HepG2 (cell line): ENCODE measurements at regions not wholly inside any gene's neighbourhood (a gene's known extent, or its start where the extent isn't known, plus 50 kb on each side); places are given as distances from the start of the nearest gene placed in this dataset.

Experiments
- ATAC-seq: fragments of 200-7000 bp; cut with Tn5 transposase; 3 replicates; pipeline ENCODE4 v1.9.1; 2020; ENCODE audit warnings: mild to moderate bottlenecking, moderate library complexity
- BruUV-seq: library from RNA; stranded (reverse); fragments of 400-500 nt; replicated peaks from 2 replicates; lab custom pipeline; 2021; lab: Mats Ljungman, UMichigan
- CTCF ChIA-PET: fragments of 300-600 bp; formaldehyde crosslinking; extraction: SDS; loops from one replicate; lab custom pipeline; 2021; ENCODE audit warnings: low total read pairs, inconsistent platforms, low intra/inter-chr PET ratio; lab: Yijun Ruan, JAX
- POLR2A ChIA-PET: fragments of 350-600 bp; sonication (Branson Sonifier 250); formaldehyde crosslinking; loops from one replicate; lab custom pipeline; 2020; ENCODE audit warnings: antibody characterized with exemption, inconsistent platforms; lab: Yijun Ruan, JAX
- DNase-seq: peaks from one replicate; pipeline ENCODE4 v3.0.0-alpha.2; 2015; ENCODE audit warnings: low spot score
- FAIRE-seq: peaks from 3 replicates; lab custom pipeline; 2011; peaks lifted over from hg19 to GRCh38; lab: Jason Lieb, UNC
- H2AFZ ChIP-seq: one replicate; pipeline ENCODE4 v1.6.1; 2011; ENCODE audit warnings: low read length, inconsistent platforms
- H3K27ac ChIP-seq: fragments of 300-600 bp; 3 replicates; pipeline ENCODE4 v1.8.0; 2011; ENCODE audit warnings: mixed run types, mild to moderate bottlenecking, mixed read lengths, low read length, inconsistent platforms; ENCODE audit not compliant: insufficient read depth; ENCODE audit errors: extremely low read length
- H3K27me3 ChIP-seq, 2 experiments: fragments of 200-600 bp in 1 of 2; 2 replicates in 1 of 2; 3 replicates in 1 of 2; pipeline versions ENCODE4 v1.6.0 to v1.8.0; 2011; ENCODE audit warnings: low read length in 2 of 2, mild to moderate bottlenecking in 2 of 2, moderate library complexity in 2 of 2, inconsistent platforms in 1 of 2; ENCODE audit not compliant: insufficient read depth in 2 of 2, control insufficient read depth in 1 of 2
- H3K36me3 ChIP-seq, 2 experiments: fragments of 200-600 bp in 1 of 2; replicated peaks in 1 of 2; 2 replicates in 1 of 2; 3 replicates in 1 of 2; pipeline versions ENCODE4 v1.5.1 to v1.8.0; 2011; ENCODE audit warnings: low read length in 2 of 2, inconsistent platforms in 1 of 2; ENCODE audit not compliant: insufficient read depth in 2 of 2, control insufficient read depth in 1 of 2
- H3K4me1 ChIP-seq: 2 replicates; pipeline ENCODE4 v1.5.1; 2012; ENCODE audit warnings: low read length, inconsistent platforms; ENCODE audit not compliant: insufficient read depth
- H3K4me2 ChIP-seq: 2 replicates; pipeline ENCODE4 v1.6.0; 2011; ENCODE audit warnings: low read depth, low read length, inconsistent platforms
- H3K4me3 ChIP-seq, 3 experiments: fragments of 200-600 bp in 1 of 3; sonication (generic), shearing (Covaris generic) in 1 of 3; replicated peaks in 1 of 3; 2 replicates each; pipeline ENCODE4 v1.5.1; 2011 to 2016; ENCODE audit warnings: low read length in 3 of 3, inconsistent platforms in 2 of 3, low read depth in 2 of 3, mild to moderate bottlenecking in 2 of 3, control low read depth in 1 of 3, mixed read lengths in 1 of 3; ENCODE audit not compliant: insufficient read depth in 1 of 3
- H3K79me2 ChIP-seq: one replicate; pipeline ENCODE4 v1.6.1; 2011; ENCODE audit warnings: low read length, inconsistent platforms; ENCODE audit not compliant: insufficient read depth
- H3K9ac ChIP-seq: 2 replicates; pipeline ENCODE4 v1.6.0; 2011; ENCODE audit warnings: mild to moderate bottlenecking, low read depth, low read length, inconsistent platforms; ENCODE audit not compliant: insufficient read depth
- H3K9me3 ChIP-seq: 2 replicates; pipeline ENCODE4 v1.5.1; 2012; ENCODE audit warnings: mild to moderate bottlenecking, low read length
- H4K20me1 ChIP-seq: 2 replicates; pipeline ENCODE4 v1.6.0; 2011; ENCODE audit warnings: inconsistent platforms, mild to moderate bottlenecking, low read length, moderate library complexity; ENCODE audit not compliant: insufficient read depth
- CC2D1A ChIP-seq: sonication (generic); formaldehyde crosslinking; IDR thresholded peaks from 2 replicates; pipeline ENCODE4 v1.8.1; 2023; ENCODE audit warnings: mild to moderate bottlenecking, missing genetic modification reagents
- GLMP ChIP-seq: sonication (generic); formaldehyde crosslinking; IDR thresholded peaks from 2 replicates; pipeline ENCODE4 v1.9.0; 2021; ENCODE audit warnings: missing genetic modification reagents, mild to moderate bottlenecking, borderline replicate concordance
- HDAC2 ChIP-seq: sonication (generic); formaldehyde crosslinking; IDR thresholded peaks from 2 replicates; pipeline ENCODE4 v1.4.0; 2020; ENCODE audit warnings: missing genetic modification reagents
- NFKBIZ ChIP-seq: IDR thresholded peaks from 2 replicates; pipeline ENCODE4 v1.6.1; 2018; ENCODE audit warnings: missing genetic modification reagents, missing compliant biosample characterization
- XBP1 ChIP-seq: sonication (generic); formaldehyde crosslinking; IDR thresholded peaks from 2 replicates; pipeline ENCODE4 v1.5.0; 2020; ENCODE audit warnings: missing genetic modification reagents
- ZC3H13 ChIP-seq: sonication (generic); formaldehyde crosslinking; IDR thresholded peaks from 2 replicates; pipeline ENCODE4 v1.8.1; 2023; ENCODE audit warnings: mild to moderate bottlenecking, missing genetic modification reagents, moderate library complexity
- ZFP82 ChIP-seq: sonication (generic); formaldehyde crosslinking; IDR thresholded peaks from 2 replicates; pipeline ENCODE4 v1.5.1; 2020; ENCODE audit warnings: mild to moderate bottlenecking, missing genetic modification reagents, borderline replicate concordance
- ZNF230 ChIP-seq: sonication (generic); formaldehyde crosslinking; IDR thresholded peaks from 2 replicates; pipeline ENCODE4 v1.4.0; 2020; ENCODE audit warnings: mild to moderate bottlenecking, missing genetic modification reagents
- ZNF33A ChIP-seq: sonication (generic); formaldehyde crosslinking; IDR thresholded peaks from 2 replicates; pipeline ENCODE4 v1.5.1; 2020; ENCODE audit warnings: missing genetic modification reagents, mild to moderate bottlenecking, moderate library complexity, borderline replicate concordance
- ZNF512B ChIP-seq: sonication (generic); formaldehyde crosslinking; IDR thresholded peaks from 2 replicates; pipeline ENCODE4 v1.5.1; 2020; ENCODE audit warnings: missing genetic modification reagents, mild to moderate bottlenecking, borderline replicate concordance
- WGBS: methylation state at CpG from one replicate; pipeline ENCODE4 v1.1.6; 2017; ENCODE audit warnings: low lambda C conversion rate; 5-methylcytosine and 5-hydroxymethylcytosine counted together
- in situ Hi-C: cut with HindIII; loops from 2 replicates; pipeline ENCODE4 v1.10.0; 2017; ENCODE audit warnings: low pct_unique_long_range_greater_than_20kb; ENCODE audit not compliant: extremely low pct_ligation_motif_present
- intact Hi-C: fragments of 100-400 bp; cut with micrococcal nuclease; formaldehyde crosslinking; loops from one replicate; pipeline ENCODE4 v1.10.0; 2022; ENCODE audit not compliant: unreplicated experiment
- TF ChIP-seq, protein P1 (sequence below), 2 experiments: sonication (generic) in 1 of 2; formaldehyde crosslinking in 1 of 2; IDR thresholded peaks; 2 replicates each; pipeline versions ENCODE4 v1.5.1 to v1.6.1; 2011 to 2020; ENCODE audit warnings: borderline replicate concordance in 1 of 2, low read depth in 1 of 2, low read length in 1 of 2, mild to moderate bottlenecking in 1 of 2, missing genetic modification reagents in 1 of 2, moderate library complexity in 1 of 2
- TF ChIP-seq, protein P2 (sequence below): sonication (generic); formaldehyde crosslinking; conservative IDR thresholded peaks from 2 replicates; pipeline ENCODE4 v1.8.0; 2022; ENCODE audit warnings: low read depth, missing genetic modification reagents

GRCh38 chr20:56979125-56979524 is 287.3 kb downstream of the BMP7 start:
- intact Hi-C loops: no loop called here
- H2AFZ ChIP-seq: no peak overlapping the region
- peaks cover 5 to 26% of the 10 kb centered on the region in 2 experiments; a peak in 3 of 5 replicates for H3K27me3 ChIP-seq
- WGBS: 47% methylated on average over 4 of the region's 5 CpGs
- H3K4me3 ChIP-seq: no peak overlapping the region
- no peak overlapping the region for H3K4me2 ChIP-seq
- H3K4me1 ChIP-seq: no peaks in the 10 kb centered on the region
- no peak for FAIRE-seq
- no peaks in the 10 kb centered on the region for H3K9me3 ChIP-seq
- H3K36me3 ChIP-seq: no peaks in the 10 kb centered on the region
- in situ Hi-C loops: no loop called here
- ATAC-seq: no peak
- H3K9ac ChIP-seq: no peak overlapping the region
- TF ChIP-seq, protein P1, sequence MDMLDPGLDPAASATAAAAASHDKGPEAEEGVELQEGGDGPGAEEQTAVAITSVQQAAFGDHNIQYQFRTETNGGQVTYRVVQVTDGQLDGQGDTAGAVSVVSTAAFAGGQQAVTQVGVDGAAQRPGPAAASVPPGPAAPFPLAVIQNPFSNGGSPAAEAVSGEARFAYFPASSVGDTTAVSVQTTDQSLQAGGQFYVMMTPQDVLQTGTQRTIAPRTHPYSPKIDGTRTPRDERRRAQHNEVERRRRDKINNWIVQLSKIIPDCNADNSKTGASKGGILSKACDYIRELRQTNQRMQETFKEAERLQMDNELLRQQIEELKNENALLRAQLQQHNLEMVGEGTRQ (IDR thresholded peaks at IDR 0.05; ENCODE audit: low read depth, low read length): no peak
- TF ChIP-seq, protein P1 (CRISPR knock-in tag; IDR thresholded peaks at IDR 0.05; ENCODE audit: borderline replicate concordance): no peak
- no peak for TF ChIP-seq HDAC2 (CRISPR knock-in tag)
- TF ChIP-seq GLMP (CRISPR knock-in tag): no peak
- TF ChIP-seq ZC3H13 (CRISPR knock-in tag): no peak
- no peak for TF ChIP-seq NFKBIZ (CRISPR knock-in tag)
- no peak for TF ChIP-seq ZNF512B (CRISPR knock-in tag)
- TF ChIP-seq ZFP82: no peak
- no peak for TF ChIP-seq XBP1 (CRISPR knock-in tag)
- no peak for TF ChIP-seq ZNF33A
- TF ChIP-seq, protein P2, sequence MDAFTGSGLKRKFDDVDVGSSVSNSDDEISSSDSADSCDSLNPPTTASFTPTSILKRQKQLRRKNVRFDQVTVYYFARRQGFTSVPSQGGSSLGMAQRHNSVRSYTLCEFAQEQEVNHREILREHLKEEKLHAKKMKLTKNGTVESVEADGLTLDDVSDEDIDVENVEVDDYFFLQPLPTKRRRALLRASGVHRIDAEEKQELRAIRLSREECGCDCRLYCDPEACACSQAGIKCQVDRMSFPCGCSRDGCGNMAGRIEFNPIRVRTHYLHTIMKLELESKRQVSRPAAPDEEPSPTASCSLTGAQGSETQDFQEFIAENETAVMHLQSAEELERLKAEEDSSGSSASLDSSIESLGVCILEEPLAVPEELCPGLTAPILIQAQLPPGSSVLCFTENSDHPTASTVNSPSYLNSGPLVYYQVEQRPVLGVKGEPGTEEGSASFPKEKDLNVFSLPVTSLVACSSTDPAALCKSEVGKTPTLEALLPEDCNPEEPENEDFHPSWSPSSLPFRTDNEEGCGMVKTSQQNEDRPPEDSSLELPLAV (CRISPR knock-in tag): no peak
- no peak for TF ChIP-seq ZNF230 (CRISPR knock-in tag)
- no peak for TF ChIP-seq CC2D1A (CRISPR knock-in tag)
- no peaks in the 10 kb centered on the region for H3K79me2 ChIP-seq
- no TSS peak for BruUV-seq
- no peak overlapping the region for H3K27ac ChIP-seq
- ChIA-PET CTCF (no interaction called here), POLR2A (no interaction called here)
- H4K20me1 ChIP-seq: no peaks in the 10 kb centered on the region
- DNase-seq: no peak
